ENCODE measurements at regions not wholly inside any gene's neighbourhood (a gene's known extent, or its start where the extent isn't known, plus 50 kb on each side); places are given as distances from the start of the nearest gene placed in this dataset.

DNA sequence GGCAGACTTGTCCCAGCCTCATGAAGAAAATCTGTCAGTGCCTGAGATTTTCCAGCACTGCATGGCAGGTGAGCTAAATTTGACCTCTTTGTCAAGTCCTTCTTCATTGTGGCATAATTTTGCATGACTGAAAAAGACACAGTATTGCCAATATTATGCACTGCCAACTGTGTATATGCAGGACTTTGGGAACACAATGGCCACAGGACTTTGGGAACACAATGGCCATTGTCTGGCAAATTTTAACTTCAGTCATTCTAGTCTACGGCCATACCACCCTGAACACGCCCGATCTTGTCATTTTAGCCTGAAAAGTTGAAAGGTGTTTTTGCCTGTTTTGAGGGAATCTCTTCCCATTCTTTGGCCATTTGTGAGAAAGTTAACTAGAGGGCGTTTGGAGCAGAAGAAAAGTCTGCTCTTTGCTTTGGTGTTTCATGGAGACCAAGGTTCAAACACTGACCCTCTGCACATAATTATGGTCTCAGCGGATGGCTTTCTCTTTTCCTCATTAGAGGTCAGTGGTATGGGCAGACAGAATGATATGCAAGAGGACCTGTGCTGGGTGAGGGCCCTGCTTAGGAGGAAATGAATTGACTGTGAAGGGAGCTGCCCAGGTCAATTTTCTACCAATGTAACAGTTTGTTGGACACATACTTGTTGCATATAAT, 72.4 kb upstream of the NEK7 start:
- no peak overlapping the region for H3K4me3 Mint-ChIP-seq (ENCODE audit: unreplicated experiment)
- H3K4me1 Mint-ChIP-seq (ENCODE audit: low read depth, unreplicated experiment): no peaks in the 10 kb centered on the region
- H3K9me3 Mint-ChIP-seq (ENCODE audit: unreplicated experiment): no peaks in the 10 kb centered on the region
- H3K27ac Mint-ChIP-seq (ENCODE audit: unreplicated experiment): no peak overlapping the region
- DNase-seq: no peak
- H3K27me3 Mint-ChIP-seq (ENCODE audit: unreplicated experiment): no peaks in the 10 kb centered on the region
- no peaks in the 10 kb centered on the region for H3K36me3 Mint-ChIP-seq (ENCODE audit: unreplicated experiment)
- TF ChIP-seq CTCF (IDR thresholded peaks at IDR 0.05; ENCODE audit: partially characterized antibody, unreplicated experiment): no peak

DNA sequence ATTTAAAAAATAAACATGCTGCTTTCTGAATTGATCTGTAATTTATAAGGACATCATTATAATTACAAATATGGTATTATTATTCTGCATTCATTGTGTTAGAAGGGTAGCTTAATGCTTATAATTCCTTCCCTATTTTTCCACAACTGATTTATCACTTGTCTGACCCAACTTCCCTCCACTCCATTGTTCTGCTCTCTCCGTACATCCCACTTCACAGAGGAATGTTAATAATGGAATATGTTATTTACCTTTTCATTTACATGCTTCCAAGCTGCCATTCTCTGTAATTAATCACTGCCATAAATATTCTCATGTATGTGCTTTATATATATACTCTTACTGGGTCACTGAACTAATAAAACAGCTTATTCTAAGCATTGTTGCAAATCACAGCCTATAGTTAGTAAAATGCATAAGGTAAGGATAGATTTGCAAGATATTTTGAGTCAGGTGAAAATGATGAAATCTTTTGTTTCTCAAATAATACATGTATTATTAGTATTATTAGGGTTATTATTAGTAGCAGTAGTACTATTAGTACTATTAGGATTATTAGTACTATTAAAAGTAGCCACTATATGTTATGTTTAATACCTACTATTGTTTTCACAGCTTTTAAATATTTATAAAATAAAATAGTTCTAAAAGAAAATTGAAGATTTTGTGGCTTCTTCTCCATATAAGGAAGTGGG, 70.6 kb upstream of the NEK7 start:
- H3K4me3 Mint-ChIP-seq (ENCODE audit: unreplicated experiment): no peak overlapping the region
- no peak for DNase-seq
- H3K27me3 Mint-ChIP-seq (ENCODE audit: unreplicated experiment): no peaks in the 10 kb centered on the region
- H3K27ac Mint-ChIP-seq (ENCODE audit: unreplicated experiment): no peak overlapping the region
- TF ChIP-seq CTCF (IDR thresholded peaks at IDR 0.05; ENCODE audit: partially characterized antibody, unreplicated experiment): no peak
- H3K36me3 Mint-ChIP-seq (ENCODE audit: unreplicated experiment): no peaks in the 10 kb centered on the region
- no peaks in the 10 kb centered on the region for H3K4me1 Mint-ChIP-seq (ENCODE audit: low read depth, unreplicated experiment)
- H3K9me3 Mint-ChIP-seq (ENCODE audit: unreplicated experiment): no peaks in the 10 kb centered on the region

DNA sequence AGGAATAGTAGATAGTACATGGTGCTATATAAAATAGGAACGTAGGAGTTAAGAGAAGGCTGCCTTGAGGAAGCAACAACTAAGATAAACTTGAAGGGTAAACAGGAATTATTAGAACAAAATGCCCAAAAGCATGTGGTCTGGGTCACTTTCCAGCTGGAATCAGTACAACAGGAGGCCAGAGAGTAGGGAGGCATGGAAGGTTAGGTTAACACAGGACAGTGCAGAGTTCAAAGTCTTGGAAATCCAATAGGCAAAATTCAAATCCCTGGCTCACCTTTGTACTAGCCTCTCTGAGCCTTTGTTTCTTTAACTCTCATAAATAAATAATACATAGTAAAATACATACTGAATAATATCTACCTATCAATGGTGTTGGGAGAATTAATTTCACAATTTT, 69.0 kb upstream of the NEK7 start:
- H3K4me3 Mint-ChIP-seq (ENCODE audit: unreplicated experiment): no peak overlapping the region
- no peak for TF ChIP-seq CTCF (IDR thresholded peaks at IDR 0.05; ENCODE audit: partially characterized antibody, unreplicated experiment)
- no peaks in the 10 kb centered on the region for H3K4me1 Mint-ChIP-seq (ENCODE audit: low read depth, unreplicated experiment)
- H3K27ac Mint-ChIP-seq (ENCODE audit: unreplicated experiment): no peak overlapping the region
- no peaks in the 10 kb centered on the region for H3K27me3 Mint-ChIP-seq (ENCODE audit: unreplicated experiment)
- no peak for DNase-seq
- no peaks in the 10 kb centered on the region for H3K36me3 Mint-ChIP-seq (ENCODE audit: unreplicated experiment)
- no peaks in the 10 kb centered on the region for H3K9me3 Mint-ChIP-seq (ENCODE audit: unreplicated experiment)

- Mint-ChIP-seq H3K27ac (ENCODE audit: unreplicated experiment) (no peak overlapping the region), H3K4me3 (ENCODE audit: unreplicated experiment) (no peak overlapping the region), H3K36me3 (ENCODE audit: unreplicated experiment) (no peaks in the 10 kb centered on the region), H3K4me1 (ENCODE audit: low read depth, unreplicated experiment) (no peaks in the 10 kb centered on the region), H3K9me3 (ENCODE audit: unreplicated experiment) (no peaks in the 10 kb centered on the region), H3K27me3 (ENCODE audit: unreplicated experiment) (no peaks in the 10 kb centered on the region)
- TF ChIP-seq CTCF (IDR thresholded peaks at IDR 0.05; ENCODE audit: partially characterized antibody, unreplicated experiment): peak; percentile 62
- DNase-seq: no peak
Observed at GRCh38 chr1:198088360-198089071, 68.3 kb upstream of the NEK7 start.

DNA sequence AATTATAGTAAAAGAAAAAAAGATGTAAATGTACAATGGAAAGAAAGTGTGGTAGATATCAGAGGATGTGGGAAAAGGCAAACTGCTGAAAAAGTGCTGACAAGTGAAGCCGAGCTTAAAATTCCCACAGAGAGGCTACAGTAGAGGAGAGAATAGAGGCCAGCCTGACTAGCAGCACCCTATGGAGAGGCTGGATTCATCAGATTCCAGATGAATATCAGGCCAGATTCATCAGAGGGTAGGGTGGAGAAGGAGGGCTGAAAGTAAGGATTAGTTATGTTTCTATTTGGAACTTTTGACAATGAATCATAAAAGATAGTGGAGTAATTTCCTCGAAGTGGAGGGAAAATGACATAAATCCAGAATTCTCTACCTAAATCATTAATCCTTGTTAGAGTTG, 60.4 kb upstream of the NEK7 start:
- Mint-ChIP-seq H3K4me3 (ENCODE audit: unreplicated experiment) (no peak overlapping the region), H3K27ac (ENCODE audit: unreplicated experiment) (no peak overlapping the region), H3K36me3 (ENCODE audit: unreplicated experiment) (no peaks in the 10 kb centered on the region), H3K9me3 (ENCODE audit: unreplicated experiment) (no peaks in the 10 kb centered on the region), H3K27me3 (ENCODE audit: unreplicated experiment) (no peaks in the 10 kb centered on the region), H3K4me1 (ENCODE audit: low read depth, unreplicated experiment) (no peaks in the 10 kb centered on the region)
- DNase-seq: no peak
- no peak for TF ChIP-seq CTCF (IDR thresholded peaks at IDR 0.05; ENCODE audit: partially characterized antibody, unreplicated experiment)

All from glutamatergic neuron (in vitro differentiated cells).